DND-41 (cell line): ENCODE measurements at regions not wholly inside any gene's neighbourhood (a gene's known extent, or its start where the extent isn't known, plus 50 kb on each side); places are given as distances from the start of the nearest gene placed in this dataset.

ENCODE experiments used
- ATAC-seq: fragments of 200-7000 bp; cut with Tn5 transposase; 3 replicates; pipeline ENCODE4 v1.9.1; 2021; ENCODE audit warnings: low read depth; ENCODE audit not compliant: insufficient read depth
- DNase-seq: peaks from one replicate; pipeline ENCODE4 v3.0.0-alpha.2; 2020
- H2AFZ ChIP-seq: 2 replicates; pipeline ENCODE4 v1.6.0; 2012; ENCODE audit warnings: low read depth, low read length
- H3K27ac ChIP-seq: 2 replicates; pipeline ENCODE4 v1.5.1; 2012; ENCODE audit warnings: low read length, inconsistent platforms
- H3K27me3 ChIP-seq: fragments of 200-600 bp; sonication (generic); 2 replicates; pipeline ENCODE4 v1.6.0; 2012; ENCODE audit warnings: low read length, mild to moderate bottlenecking, inconsistent platforms; ENCODE audit not compliant: insufficient read depth, poor library complexity
- H3K36me3 ChIP-seq: 2 replicates; pipeline ENCODE4 v1.5.1; 2012; ENCODE audit warnings: low read length, inconsistent platforms; ENCODE audit not compliant: insufficient read depth
- H3K4me1 ChIP-seq: 2 replicates; pipeline ENCODE4 v1.5.1; 2012; ENCODE audit warnings: mild to moderate bottlenecking, low read length; ENCODE audit not compliant: insufficient read depth
- H3K4me2 ChIP-seq: 2 replicates; pipeline ENCODE4 v1.6.0; 2012; ENCODE audit warnings: mild to moderate bottlenecking, moderate library complexity, low read length, inconsistent platforms; ENCODE audit not compliant: insufficient read depth
- H3K4me3 ChIP-seq, 2 experiments: fragments of 200-600 bp in 1 of 2; shearing (Covaris generic) in 1 of 2; 2 replicates each; pipeline ENCODE4 v1.5.1; 2012 to 2016; ENCODE audit warnings: inconsistent platforms in 2 of 2, low read length in 2 of 2, mild to moderate bottlenecking in 2 of 2, low read depth in 1 of 2, moderate library complexity in 1 of 2
- H3K79me2 ChIP-seq: 2 replicates; pipeline ENCODE4 v1.6.0; 2012; ENCODE audit warnings: low read length, inconsistent platforms; ENCODE audit not compliant: insufficient read depth
- H3K9ac ChIP-seq: 2 replicates; pipeline ENCODE4 v1.6.0; 2012; ENCODE audit warnings: low read depth, mild to moderate bottlenecking, inconsistent platforms, low read length, moderate library complexity
- H3K9me3 ChIP-seq: 2 replicates; pipeline ENCODE4 v1.5.1; 2012; ENCODE audit warnings: low read length, moderate library complexity, mild to moderate bottlenecking, inconsistent platforms; ENCODE audit not compliant: insufficient read depth, severe bottlenecking
- H4K20me1 ChIP-seq: 2 replicates; pipeline ENCODE4 v1.6.0; 2012; ENCODE audit warnings: low read length; ENCODE audit not compliant: insufficient read depth
- EZH2 ChIP-seq: IDR thresholded peaks from 3 replicates; pipeline ENCODE4 v1.6.1; 2012; ENCODE audit warnings: borderline replicate concordance, low read depth, mild to moderate bottlenecking, moderate library complexity, low read length, inconsistent platforms; ENCODE audit not compliant: severe bottlenecking
- TF ChIP-seq, protein P1 (sequence below): IDR thresholded peaks from 2 replicates; pipeline ENCODE4 v1.5.1; 2012; ENCODE audit warnings: borderline replicate concordance, low read length, moderate library complexity, mild to moderate bottlenecking; ENCODE audit not compliant: poor library complexity, severe bottlenecking; ENCODE audit errors: extremely low read depth

DNA sequence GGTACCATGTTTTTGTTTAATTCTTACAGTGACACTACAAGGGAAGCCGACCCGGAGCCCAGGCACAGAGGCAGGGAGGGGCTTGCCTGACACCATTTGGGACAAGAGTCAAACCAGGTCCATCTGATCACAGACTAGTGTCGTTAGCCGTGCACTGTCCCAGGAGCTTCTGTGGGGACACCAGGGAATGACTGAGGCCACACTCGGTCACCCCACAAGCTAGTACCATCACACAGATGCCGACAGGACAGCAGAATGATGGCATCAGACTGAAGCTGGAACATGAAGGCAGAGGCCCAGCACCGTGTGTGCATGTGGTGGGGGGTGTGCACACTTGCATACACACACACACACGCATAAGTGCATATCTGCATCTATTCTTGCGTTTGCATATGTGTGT, 61.5 kb upstream of the NECTIN1 start:
- DNase-seq (no peak), ATAC-seq (no peak)
- no peak for TF ChIP-seq EZH2
- TF ChIP-seq, protein P1, sequence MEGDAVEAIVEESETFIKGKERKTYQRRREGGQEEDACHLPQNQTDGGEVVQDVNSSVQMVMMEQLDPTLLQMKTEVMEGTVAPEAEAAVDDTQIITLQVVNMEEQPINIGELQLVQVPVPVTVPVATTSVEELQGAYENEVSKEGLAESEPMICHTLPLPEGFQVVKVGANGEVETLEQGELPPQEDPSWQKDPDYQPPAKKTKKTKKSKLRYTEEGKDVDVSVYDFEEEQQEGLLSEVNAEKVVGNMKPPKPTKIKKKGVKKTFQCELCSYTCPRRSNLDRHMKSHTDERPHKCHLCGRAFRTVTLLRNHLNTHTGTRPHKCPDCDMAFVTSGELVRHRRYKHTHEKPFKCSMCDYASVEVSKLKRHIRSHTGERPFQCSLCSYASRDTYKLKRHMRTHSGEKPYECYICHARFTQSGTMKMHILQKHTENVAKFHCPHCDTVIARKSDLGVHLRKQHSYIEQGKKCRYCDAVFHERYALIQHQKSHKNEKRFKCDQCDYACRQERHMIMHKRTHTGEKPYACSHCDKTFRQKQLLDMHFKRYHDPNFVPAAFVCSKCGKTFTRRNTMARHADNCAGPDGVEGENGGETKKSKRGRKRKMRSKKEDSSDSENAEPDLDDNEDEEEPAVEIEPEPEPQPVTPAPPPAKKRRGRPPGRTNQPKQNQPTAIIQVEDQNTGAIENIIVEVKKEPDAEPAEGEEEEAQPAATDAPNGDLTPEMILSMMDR: no peak
- H3K4me3 ChIP-seq: no peak overlapping the region
- H3K36me3 ChIP-seq: no peaks in the 10 kb centered on the region
- H2AFZ ChIP-seq: no peak overlapping the region
- H3K4me2 ChIP-seq: no peak overlapping the region
- no peaks in the 10 kb centered on the region for H3K9me3 ChIP-seq
- peaks cover 14% of the 10 kb centered on the region for H3K27me3 ChIP-seq
- H3K27ac ChIP-seq: no peak overlapping the region
- H3K4me1 ChIP-seq: no peaks in the 10 kb centered on the region
- H4K20me1 ChIP-seq: peaks cover 8% of the 10 kb centered on the region
- no peaks in the 10 kb centered on the region for H3K79me2 ChIP-seq
- H3K9ac ChIP-seq: no peak overlapping the region

DNA sequence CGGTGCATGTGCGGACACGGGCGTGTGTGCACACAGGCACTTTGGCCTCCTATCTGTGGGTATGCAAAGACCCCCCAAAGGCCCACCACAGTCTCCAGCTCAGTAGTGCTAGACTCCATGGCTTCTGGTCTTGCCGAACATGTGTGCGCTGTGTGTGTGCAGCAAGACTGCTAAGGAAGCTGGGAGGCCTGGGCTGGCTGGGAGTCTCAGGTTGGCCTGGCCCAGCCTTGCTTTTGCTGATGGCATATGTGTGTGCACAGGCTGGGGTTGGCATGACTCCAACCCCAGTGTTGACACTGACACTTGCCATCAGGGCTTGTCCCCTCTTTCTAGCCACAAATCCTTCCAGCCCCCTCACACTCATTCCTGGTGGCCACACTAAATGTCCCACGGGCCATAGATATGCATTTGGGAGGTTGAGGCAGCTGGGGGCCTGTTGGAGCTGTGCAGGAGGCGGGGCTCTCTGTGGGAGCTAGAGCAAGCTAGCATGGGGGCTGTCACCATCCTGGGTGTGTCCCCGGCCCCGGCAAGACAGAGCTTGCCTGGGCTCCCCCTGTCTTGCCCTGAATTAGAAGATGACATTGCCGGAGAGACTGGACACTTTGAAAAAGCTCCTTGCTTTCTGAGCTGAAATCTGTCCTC, 60.9 kb upstream of the NECTIN1 start:
- ATAC-seq (no peak), DNase-seq (no peak)
- TF ChIP-seq EZH2: no peak
- TF ChIP-seq, protein P1: no peak
- H3K27ac ChIP-seq: no peak overlapping the region
- no peaks in the 10 kb centered on the region for H3K4me1 ChIP-seq
- no peak overlapping the region for H3K4me3 ChIP-seq
- H3K9ac ChIP-seq: no peak overlapping the region
- no peaks in the 10 kb centered on the region for H3K79me2 ChIP-seq
- H3K27me3 ChIP-seq: peaks cover 14% of the 10 kb centered on the region
- no peaks in the 10 kb centered on the region for H3K9me3 ChIP-seq
- H4K20me1 ChIP-seq: peaks cover 8% of the 10 kb centered on the region
- H3K36me3 ChIP-seq: no peaks in the 10 kb centered on the region
- no peak overlapping the region for H3K4me2 ChIP-seq
- H2AFZ ChIP-seq: no peak overlapping the region

DNA sequence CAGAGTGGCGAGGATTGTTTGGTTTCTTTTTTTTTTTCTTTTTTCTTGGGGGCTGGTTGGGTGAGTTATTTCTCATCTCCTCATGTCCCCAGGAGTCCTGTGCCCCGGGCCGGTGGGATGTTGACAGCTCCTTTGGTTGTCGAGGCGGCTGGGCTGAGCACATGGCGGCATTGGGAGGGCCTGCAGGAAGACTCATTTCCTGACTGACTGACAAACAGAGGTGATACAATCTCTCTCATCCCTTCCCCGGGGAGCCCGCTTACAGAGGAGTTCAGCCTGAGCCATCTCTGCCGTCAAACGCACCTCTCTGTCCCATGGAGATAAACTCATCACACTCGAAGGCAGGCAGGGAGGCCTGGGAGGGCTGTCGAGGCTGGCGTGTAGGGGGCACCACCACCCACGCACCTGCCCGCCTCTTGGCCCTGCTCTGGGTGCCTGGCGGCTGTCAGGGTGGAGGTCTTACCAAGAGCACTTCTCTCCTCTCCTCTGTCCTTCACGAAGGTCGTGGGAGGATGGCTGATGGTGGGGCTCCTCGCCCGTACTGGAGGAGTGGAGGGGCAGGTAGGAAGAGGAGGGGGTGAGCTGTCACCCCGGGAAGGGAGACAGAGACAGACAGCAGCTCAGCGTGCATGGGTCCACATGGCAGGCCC, 60.0 kb upstream of the NECTIN1 start:
- Histone ChIP-seq H3K4me3 (no peak overlapping the region), H3K4me1 (no peaks in the 10 kb centered on the region), H3K9me3 (no peaks in the 10 kb centered on the region), H3K27me3 (peaks cover 14% of the 10 kb centered on the region), H4K20me1 (peaks cover 8% of the 10 kb centered on the region), H3K36me3 (no peaks in the 10 kb centered on the region), H3K9ac (no peak overlapping the region), H3K27ac (no peak overlapping the region), H3K79me2 (no peaks in the 10 kb centered on the region), H3K4me2 (no peak overlapping the region), H2AFZ (no peak overlapping the region)
- ATAC-seq: no peak
- no peak for DNase-seq
- TF ChIP-seq, protein P1: no peak
- TF ChIP-seq EZH2: no peak
